ENCODE measurements at regions not wholly inside any gene's neighbourhood (a gene's known extent, or its start where the extent isn't known, plus 50 kb on each side); places are given as distances from the start of the nearest gene placed in this dataset.

DNA sequence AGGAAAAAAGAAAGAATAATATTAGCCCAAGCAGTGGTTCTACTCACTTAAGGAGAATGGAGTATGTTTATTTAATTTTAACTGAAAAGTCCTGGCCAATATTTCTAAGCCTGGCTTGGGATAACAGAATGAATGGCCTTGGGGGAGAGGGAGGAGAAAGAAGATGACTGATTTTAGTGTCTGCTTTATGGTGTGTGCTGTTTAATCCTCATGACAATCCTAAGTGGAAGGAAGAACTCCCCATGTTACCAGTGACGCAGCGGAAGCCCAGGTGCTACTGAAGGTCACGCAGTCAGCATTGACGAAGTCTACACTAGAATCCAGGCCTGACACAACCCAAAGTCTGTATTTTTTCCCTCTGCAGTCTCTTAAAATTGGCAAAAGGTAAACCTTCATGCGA lies 50.5 kb downstream of the PALM2AKAP2 start:
- ATAC-seq (ENCODE audit: poor library complexity) = no peak
- DNase-seq = no peak
- intact Hi-C loops (cut with DNase I) = no loop called here

DNA sequence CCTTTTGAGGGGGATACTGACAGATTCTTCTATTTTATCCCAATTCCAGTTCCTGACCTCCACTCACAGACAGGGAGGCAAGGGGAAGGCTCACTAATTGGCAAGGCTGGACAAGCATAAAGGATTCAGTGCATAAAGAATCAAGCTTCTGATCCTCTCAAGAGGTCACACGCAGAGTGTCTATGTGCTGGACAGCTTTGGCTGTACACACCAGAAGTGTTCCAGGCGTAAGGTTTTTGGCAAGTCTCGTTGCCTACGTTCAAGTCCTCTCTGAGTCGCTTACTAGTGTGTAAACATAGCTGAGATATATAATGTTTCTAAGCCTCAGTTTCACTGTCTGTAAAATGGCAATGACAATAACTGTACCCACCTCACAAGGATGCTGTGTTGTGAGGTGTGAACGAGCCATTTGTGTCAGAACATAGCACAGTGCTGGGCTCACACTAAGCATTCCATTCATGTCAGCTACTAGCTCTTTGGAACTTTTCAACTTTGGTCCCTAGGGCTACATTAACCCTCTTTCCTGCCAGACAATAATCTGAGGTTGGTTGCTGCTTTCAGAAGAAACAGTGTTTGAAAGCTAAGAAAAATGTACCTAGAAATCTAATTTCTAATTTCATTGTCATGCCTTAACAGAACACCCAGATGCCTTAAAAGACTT lies 52.1 kb downstream of the PALM2AKAP2 start:
- intact Hi-C loops (cut with DNase I) = no loop called here
- ATAC-seq (ENCODE audit: poor library complexity) = peak; percentile 91

DNA sequence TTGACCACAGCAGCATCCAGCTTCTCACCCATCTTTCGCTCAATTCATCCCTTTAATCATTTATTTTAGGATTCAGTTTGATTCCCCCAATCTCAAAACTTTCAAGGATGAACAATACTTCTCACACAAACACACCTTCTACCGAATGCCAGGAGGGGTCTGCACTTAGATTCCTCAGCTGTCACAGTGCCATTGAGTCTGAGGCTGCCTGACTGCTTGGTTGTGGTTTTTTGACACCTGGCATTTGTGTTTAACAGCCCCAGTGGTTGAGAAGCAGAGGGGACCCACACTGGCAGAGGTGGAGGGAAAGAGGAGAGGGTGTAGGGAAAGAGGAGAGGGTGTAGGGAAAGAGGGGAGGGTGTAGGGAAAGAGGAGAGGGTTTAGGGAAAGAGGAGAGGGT lies 54.9 kb downstream of the PALM2AKAP2 start:
- intact Hi-C loops (cut with DNase I) = no loop called here
- no peak for ATAC-seq (ENCODE audit: poor library complexity)

More for the DNA sequence above, 52.1 kb downstream of the PALM2AKAP2 start:
- DNase-seq = no peak

DNA sequence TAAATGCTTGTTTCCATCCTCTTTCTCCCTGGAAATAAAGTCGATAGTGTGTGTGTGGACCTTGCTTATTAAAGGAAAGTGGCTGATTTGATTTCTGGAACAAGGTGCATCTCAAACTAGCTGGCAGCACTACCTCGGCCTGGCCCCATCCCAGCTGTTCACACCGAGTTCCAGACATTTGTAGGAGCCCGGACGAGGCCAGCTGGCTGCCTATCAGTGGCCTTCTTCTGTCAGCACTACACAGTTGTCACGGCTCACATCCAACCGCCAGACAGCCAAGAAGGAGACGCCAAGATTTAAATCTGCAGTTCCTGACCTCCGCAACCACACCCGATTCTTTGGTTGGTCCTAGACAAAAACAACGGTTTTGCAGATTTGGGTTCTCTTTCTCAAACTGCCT lies 63.6 kb downstream of the PALM2AKAP2 start:
- intact Hi-C loops (cut with DNase I) = no loop called here
- peak; percentile 97 for ATAC-seq (ENCODE audit: poor library complexity)

More for the DNA sequence above, 54.9 kb downstream of the PALM2AKAP2 start:
- no peak for DNase-seq

DNA sequence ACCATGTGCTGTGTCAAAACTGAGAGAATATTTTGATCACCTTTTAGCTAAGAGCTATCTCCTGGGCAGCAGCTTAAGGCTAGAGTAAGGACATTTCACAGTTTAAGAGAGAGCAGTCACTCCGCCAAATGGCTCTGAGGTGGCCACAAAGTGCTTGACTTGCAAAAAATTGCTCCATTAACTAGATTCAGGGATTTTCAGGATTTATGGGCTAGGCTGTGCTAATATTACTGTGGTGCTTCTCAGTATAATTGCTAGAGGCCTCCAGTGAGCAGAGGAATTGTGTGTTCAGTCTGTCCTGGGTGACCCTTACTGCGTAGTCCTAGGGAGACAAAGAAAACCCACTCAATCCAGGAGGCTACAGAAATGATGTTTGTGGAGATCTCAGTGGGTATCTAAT lies 65.2 kb downstream of the PALM2AKAP2 start:
- DNase-seq (no peak), ATAC-seq (ENCODE audit: poor library complexity) (no peak)
- intact Hi-C loops (cut with DNase I) = no loop called here

More for the DNA sequence above, 63.6 kb downstream of the PALM2AKAP2 start:
- DNase-seq = peak; percentile 94

DNA sequence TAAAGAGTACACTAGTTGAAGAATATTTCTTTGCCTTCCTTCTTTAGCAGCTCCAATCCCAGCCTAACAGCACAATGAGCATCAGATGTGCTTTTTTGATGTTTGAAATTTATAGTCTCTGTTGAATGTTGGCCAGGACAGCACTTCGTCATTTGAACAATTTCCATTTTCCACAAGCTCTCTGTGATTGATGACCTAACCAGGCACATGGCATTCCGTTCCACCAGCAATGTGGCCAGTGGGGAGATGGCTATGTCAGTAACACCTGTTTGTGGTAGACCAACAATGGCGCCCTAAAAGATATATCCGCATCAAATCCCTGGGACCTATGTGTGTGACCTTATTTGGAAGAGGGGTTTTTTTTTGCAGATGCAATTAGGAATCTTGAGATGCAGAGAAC lies 66.8 kb downstream of the PALM2AKAP2 start:
- ATAC-seq (ENCODE audit: poor library complexity) (no peak), DNase-seq (no peak)
- intact Hi-C loops (cut with DNase I) = no loop called here

DNA sequence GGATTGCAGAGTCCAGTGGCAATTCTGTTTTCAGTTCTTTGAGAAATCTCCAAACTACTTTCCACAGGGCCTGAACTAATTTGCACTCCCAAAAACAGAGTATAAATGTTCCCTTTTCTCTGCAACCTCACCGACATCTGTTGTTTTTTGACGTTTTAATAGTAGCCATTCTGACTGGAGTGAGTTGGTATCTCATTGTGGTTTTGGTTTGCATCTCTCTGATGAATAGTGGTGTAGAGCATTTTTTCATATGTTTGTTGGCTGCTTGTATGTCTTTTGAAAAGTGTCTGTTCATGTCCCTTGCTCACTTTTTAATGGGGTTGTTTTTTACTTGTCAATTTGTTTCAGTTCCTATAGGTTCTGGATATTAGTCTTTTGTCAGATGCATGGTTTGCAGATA lies 72.6 kb downstream of the PALM2AKAP2 start:
- intact Hi-C loops (cut with DNase I) = no loop called here
- no peak for DNase-seq
- ATAC-seq (ENCODE audit: poor library complexity) = no peak

DNA sequence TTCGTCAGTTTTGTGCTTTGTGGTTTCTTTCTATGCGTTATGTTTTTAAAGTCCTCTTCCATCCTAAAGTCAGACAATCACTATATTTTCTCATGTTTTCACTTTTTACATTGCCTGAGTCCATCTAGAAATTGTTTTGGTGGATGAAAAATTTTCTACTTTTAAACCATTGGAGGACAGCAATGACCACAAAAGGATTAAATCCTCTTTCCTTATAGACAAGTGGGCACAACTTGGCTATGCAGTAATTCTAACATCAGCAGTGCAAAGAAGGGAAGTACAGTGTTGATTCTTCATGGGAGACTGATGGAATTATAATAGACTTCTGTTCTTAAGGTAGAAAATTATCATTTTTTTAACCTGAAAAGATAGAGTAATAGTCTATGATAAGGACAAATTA lies 75.5 kb downstream of the PALM2AKAP2 start:
- intact Hi-C loops (cut with DNase I) = no loop called here

DNA sequence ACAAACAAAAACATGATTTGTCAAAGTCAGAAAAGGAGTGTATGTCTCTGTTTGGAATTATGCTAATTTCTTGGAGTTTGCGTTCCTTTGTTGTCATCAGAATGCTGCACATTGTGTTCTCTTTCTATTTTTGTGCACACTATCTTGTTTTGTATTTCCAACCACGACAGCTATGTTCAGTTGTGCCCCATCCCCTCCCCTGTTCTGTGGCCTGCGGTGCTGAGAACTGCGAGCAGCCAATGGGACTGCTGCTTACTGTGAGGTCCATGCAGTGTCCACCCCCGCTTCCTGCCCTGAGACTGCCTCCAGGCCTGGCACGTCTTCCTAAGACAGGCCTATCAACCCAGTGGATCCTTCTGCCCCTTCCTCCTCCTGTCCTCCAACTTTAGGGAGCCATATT lies 76.8 kb downstream of the PALM2AKAP2 start:
- peak; percentile 97 for ATAC-seq (ENCODE audit: poor library complexity)
- peak; percentile 86 for DNase-seq
- intact Hi-C loops (cut with DNase I) = no loop called here

More for the DNA sequence above, 75.5 kb downstream of the PALM2AKAP2 start:
- ATAC-seq (ENCODE audit: poor library complexity) = no peak
- DNase-seq = no peak

DNA sequence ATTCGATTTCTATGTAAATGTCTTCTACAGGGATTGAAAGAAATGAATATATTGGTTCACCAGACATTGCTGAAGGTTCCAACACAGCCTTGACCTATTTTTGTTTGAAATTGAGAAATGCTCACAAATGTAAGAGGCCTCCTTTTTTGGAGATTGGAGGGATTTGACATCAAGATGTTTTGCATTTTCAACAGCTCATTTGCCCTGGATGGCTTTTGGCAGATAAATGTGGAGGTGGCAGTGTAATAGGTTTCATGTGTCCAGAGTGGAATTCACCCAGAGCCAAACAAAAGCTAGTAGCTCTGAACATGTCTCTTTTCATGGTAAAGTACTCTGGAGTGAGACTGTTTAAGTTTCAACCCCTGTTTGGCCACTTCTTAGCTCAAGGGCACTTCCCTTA lies 77.3 kb downstream of the PALM2AKAP2 start:
- no peak for DNase-seq
- ATAC-seq (ENCODE audit: poor library complexity) = no peak
- intact Hi-C loops (cut with DNase I) = no loop called here

DNA sequence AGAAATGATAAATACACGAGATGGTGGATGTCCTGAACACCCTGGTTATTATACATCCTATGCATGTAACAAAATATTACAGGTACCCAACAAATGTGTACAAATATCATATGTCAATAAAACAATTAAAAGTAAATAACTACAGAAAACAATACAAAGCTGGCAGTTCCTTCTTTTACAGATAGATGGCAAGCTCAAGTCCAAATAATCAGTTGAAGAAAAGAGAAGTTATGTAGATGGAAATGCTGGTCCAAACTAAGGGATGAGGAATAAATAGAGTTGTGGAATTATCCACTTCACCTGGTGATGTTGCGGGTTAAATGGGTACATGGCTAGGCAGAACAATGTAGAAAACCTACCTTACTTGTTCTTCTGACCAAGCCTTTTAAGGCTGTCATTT lies 79.4 kb downstream of the PALM2AKAP2 start:
- no peak for ATAC-seq (ENCODE audit: poor library complexity)
- intact Hi-C loops (cut with DNase I) = no loop called here
- DNase-seq = no peak

DNA sequence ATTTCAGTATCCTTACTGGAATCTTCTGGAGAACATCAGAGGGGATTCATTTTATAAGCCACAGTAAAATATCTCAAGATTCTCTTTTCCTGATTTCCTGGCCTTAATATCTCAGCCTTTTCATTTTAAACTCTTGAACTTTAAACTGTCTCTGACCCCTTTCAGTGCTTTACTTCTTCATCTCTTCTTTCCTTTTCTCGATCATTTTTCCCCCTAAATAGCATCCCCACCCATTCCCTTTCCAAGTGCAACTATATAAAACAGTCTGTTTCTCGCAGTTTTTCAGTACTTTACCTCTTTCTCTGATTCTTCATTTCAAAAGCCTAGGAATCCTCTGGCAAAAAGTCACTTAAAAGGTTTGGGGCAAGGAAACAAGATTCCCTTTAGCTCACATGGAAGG lies 80.5 kb downstream of the PALM2AKAP2 start:
- intact Hi-C loops (cut with DNase I) = no loop called here
- ATAC-seq (ENCODE audit: poor library complexity) = no peak
- no peak for DNase-seq

DNA sequence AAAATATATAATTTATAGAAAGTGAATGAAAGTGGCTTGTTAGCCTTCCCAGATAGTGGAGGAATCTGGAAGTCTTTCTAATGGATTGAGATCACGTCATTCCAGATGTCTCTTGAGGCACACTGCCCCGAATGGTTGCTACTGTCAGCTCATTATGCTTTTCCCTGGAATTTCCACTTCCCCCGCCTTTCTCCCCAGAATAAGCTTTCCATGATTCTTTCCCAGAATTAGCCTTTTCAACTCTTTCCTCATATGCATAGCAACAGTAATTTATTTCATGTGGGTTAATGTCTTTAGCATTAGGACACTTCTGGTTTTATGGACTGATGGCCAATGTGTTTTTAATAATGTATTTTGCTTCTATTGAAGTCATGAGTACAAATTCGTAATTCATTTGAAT lies 81.5 kb downstream of the PALM2AKAP2 start:
- DNase-seq (no peak), ATAC-seq (ENCODE audit: poor library complexity) (no peak)
- intact Hi-C loops (cut with DNase I) = no loop called here

DNA sequence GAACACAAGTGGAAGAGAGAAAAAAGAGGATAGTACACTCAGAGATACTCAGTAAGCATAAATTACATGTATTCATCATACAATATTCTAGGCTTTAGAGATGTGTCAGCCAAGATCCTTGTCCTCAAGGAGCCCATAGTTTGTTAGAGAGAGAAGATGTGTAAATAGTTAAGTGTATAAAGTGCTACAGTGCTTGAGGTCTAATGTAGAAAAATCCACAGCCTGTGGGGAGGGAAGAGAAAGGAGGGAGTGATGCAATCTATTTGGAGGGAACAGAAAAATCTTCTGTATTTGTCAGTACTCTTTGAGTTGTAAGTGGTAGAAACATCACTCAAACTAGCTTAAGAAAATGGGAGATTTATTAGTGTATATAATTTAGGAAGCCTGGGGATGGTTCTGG lies 81.9 kb downstream of the PALM2AKAP2 start:
- no peak for ATAC-seq (ENCODE audit: poor library complexity)
- intact Hi-C loops (cut with DNase I) = no loop called here
- DNase-seq = no peak

DNA sequence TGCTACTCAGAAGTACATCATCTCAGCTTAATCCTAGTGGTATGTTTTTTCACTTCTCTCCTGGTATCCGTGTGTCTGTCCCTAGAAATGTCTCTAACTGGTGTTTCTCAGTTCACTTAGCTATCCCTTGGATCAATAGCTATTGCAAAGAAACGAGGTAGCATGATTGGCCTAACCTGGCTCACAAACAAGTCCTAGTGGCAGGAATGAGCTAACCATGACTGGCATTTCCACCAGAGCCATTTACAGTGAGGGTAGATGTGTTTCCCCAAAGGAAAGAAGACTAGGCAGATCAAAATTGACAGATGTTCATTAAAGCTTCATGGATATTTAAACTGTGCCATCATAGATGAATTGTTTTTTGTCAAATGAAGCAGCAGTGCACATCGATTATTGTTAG lies 82.5 kb downstream of the PALM2AKAP2 start:
- intact Hi-C loops (cut with DNase I) = no loop called here
- ATAC-seq (ENCODE audit: poor library complexity) (no peak), DNase-seq (no peak)

DNA sequence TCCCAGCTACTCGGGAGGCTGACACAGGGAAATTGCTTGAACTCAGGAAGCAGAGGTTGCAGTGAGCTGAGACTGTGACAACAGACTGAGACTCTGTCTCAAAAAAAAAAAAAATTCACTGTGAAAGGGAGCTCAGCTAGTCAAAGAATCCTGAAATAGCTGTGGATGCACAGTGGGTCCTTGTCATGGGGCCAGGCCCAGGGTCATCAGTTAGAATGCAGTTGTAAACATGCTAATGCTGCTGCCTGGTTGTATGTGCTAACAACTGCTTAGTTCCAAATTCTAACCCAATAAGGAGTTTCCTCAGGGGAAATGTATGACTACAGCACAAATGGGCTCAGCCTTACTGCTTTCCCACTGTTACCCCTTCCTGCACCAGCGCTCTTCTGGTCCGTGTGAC lies 84.0 kb downstream of the PALM2AKAP2 start:
- no peak for ATAC-seq (ENCODE audit: poor library complexity)
- intact Hi-C loops (cut with DNase I) = no loop called here
- DNase-seq = no peak

DNA sequence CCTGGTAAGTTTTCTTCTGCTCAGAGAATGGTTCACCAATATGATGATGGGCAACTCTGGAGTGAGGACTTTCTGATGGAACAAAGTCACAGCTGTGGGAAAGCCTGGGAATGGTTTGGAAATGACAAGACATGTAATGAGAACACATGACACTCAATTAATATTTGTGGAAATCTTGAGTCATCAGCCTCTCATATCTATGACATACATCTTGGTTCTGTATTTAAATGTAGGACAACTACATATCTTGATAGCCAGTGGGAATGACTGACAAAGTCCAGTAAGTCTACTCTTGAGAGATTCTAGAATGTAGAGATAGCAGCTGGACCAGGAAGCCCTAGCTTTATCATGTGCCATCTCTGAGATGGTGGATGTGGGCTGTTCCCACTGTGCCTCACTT lies 85.5 kb downstream of the PALM2AKAP2 start:
- no peak for ATAC-seq (ENCODE audit: poor library complexity)
- DNase-seq = no peak
- intact Hi-C loops (cut with DNase I) = no loop called here

DNA sequence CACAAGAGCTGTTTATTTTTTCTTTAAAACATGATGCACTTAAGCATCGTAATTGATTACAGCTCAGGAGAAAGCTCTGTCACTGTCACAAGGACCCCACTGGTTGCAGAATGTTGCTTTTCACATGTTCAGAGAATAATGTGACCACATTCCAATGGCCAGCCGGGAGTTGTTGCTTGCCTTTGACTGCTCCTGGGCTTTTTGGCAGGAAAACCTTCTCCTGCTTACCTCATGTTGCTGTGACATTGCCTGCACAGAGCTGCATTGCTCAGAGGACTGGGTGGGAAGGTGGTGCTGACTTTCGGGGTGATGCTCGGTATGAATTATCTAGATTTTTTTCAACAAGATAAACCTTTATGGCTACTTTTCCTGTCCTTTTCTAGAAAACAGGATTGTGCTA lies 88.2 kb downstream of the PALM2AKAP2 start:
- intact Hi-C loops (cut with DNase I) = no loop called here
- ATAC-seq (ENCODE audit: poor library complexity) = peak; percentile 60
- no peak for DNase-seq

DNA sequence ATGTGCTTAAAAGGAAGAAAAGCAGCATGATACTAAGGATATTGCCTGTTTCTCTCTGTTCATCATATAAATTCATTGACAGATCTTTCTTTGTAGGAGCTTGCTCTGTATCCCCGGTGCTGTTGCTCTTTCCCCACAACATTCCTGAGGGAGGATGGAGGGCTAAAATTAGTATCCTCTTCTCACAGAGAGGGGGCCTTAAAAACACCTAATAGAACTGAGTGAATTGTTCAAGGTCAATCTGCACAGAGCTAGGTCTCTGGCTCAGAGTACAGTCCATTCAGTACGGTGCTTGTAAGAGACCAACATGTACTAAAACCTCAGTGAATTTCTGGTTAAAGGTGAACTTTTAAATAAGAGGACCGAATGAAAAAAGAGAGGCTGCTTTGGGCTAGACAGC lies 88.7 kb downstream of the PALM2AKAP2 start:
- intact Hi-C loops (cut with DNase I) = no loop called here
- DNase-seq (no peak), ATAC-seq (ENCODE audit: poor library complexity) (peak; percentile 78)

DNA sequence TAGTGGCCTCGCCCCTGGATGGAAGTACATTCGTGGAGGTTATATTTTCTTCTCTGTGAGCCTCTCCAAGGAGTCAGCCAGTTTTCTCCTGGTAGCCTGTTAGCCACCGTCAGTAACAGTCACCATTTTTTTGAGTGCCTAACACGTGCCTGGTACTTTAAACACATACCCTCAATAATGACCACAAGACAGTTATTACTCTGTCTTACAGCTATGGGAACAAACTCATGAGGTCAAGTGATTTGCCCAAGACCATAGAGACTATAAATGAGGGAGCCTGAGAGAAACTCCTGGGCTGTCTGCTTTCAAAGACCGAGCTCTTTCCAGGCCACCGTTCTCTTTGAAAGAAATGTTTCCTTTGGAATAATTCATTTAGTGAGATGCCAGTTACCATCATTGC lies 90.4 kb downstream of the PALM2AKAP2 start:
- DNase-seq (no peak), ATAC-seq (ENCODE audit: poor library complexity) (no peak)
- intact Hi-C loops (cut with DNase I) = no loop called here

DNA sequence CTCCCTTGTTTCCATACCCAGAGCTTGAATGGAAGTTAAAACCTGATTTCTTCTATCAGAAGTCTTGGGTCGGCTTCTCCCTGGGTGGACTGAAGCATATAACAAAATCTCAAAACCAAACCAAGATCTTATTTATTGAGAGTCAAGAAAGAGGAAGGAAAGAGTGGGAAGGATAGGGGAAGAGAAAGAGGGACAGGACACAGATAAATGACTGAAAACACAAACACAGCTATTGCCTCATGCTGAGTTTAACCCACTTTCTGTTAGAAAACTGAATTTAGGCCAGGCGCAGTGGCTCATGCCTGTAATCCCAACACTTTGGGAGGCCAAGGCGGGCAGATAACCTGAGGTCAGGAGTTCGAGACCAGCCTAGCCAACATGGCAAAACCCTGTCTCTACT lies 92.9 kb downstream of the PALM2AKAP2 start:
- intact Hi-C loops (cut with DNase I) = no loop called here
- ATAC-seq (ENCODE audit: poor library complexity) = no peak
- DNase-seq = no peak

Measured in Right ventricle myocardium superior (tissue), 1 donor.